Fibroblast of mammary gland (primary cell): ENCODE measurements at regions not wholly inside any gene's neighbourhood (a gene's known extent, or its start where the extent isn't known, plus 50 kb on each side); places are given as distances from the start of the nearest gene placed in this dataset.

ENCODE experiments used
- DNase-seq: peaks from one replicate; pipeline ENCODE4 v3.0.0-alpha.2; 2010; ENCODE audit warnings: low read depth
- H3K4me3 ChIP-seq: 2 replicates; pipeline ENCODE4 v1.5.1; 2011; ENCODE audit warnings: low read depth, mild to moderate bottlenecking, low read length, moderate library complexity; ENCODE audit not compliant: control insufficient read depth
- TF ChIP-seq, protein P1 (sequence below): conservative IDR thresholded peaks from 2 replicates; pipeline ENCODE4 v1.5.1; 2011; ENCODE audit warnings: low read depth, low read length, inconsistent platforms; ENCODE audit not compliant: control insufficient read depth, insufficient read depth

DNA sequence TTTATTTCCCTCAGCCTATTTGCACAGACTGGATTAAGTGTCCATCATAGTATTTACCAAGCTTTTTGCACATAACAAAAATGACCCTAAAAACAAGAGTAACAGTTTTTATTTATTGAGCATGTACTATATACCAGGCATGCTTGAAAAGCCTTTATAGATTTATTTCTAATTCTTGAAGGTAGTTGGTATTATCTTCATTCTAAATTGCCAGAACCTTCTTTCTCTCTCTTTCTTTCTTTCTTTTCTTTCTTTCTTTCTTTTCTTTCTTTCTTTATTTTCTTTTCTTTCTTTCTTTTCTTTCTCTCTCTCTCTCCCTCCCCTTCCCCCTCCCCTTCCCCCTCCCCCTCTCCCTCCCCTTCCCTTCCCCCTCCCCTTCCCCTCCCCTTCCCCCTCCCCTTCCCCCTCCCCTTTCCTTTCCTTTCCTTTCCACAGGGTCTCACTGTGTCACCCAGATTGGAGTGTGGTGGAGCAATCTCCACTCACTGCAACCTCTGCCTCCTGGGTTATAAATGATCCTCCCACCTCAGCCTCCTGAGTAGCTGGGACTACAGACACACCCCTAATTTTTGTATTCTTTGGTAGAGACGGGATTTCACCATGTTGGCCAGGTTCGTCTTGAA lies 310.9 kb upstream of the RBFOX1 start:
- TF ChIP-seq, protein P1, sequence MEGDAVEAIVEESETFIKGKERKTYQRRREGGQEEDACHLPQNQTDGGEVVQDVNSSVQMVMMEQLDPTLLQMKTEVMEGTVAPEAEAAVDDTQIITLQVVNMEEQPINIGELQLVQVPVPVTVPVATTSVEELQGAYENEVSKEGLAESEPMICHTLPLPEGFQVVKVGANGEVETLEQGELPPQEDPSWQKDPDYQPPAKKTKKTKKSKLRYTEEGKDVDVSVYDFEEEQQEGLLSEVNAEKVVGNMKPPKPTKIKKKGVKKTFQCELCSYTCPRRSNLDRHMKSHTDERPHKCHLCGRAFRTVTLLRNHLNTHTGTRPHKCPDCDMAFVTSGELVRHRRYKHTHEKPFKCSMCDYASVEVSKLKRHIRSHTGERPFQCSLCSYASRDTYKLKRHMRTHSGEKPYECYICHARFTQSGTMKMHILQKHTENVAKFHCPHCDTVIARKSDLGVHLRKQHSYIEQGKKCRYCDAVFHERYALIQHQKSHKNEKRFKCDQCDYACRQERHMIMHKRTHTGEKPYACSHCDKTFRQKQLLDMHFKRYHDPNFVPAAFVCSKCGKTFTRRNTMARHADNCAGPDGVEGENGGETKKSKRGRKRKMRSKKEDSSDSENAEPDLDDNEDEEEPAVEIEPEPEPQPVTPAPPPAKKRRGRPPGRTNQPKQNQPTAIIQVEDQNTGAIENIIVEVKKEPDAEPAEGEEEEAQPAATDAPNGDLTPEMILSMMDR: no peak
- DNase-seq: no peak
- H3K4me3 ChIP-seq: no peak overlapping the region

DNA sequence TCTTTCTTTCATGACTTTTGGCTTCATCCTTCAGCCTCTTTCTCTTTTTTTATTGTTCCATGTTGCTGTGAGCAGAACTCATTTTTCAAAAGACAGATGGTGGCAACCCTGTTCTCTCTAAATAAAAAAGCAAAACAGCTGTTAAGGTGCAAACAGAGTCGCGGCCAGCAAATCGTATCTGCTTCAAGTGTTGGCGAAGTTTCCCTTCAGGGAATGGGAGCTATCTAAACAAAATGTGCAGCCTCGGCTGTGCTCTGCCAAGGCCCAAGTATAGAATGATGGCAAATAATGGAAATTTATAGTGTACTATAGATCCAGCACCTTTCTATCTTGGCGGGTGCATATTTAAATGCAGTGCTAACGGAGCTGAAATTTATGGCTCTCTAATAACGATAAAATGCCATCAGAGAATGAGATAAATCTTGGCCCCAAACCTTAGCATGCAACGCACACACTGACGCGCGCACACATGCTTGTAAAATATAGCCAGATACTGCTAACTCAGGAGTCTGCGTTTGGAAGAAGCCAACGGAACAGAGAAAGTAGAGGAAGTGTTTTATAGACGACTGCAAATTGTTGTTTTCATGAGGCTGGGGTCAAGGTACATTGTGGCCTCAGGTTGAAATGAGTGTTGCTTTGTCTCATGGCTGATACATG lies 315.5 kb upstream of the RBFOX1 start:
- no peak overlapping the region for H3K4me3 ChIP-seq
- TF ChIP-seq, protein P1: no peak
- no peak for DNase-seq

DNA sequence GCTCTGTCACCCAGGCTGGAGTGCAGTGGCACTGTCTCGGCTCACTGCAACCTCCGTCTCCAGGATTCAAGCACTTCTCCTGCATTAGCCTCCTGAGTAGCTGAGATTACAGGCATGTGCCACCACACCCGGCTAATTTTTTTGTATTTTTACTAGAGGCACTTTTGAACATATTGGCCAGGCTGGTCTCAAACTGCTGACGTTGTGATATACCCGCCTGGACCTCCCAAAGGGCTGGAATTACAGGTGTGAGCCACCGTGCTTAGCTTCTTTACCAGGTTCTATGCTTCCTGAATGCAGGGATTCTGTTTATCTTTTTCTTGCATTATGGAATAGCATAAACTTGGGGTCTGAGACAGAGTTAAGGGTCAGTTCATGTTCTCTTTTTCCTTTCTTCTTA lies 317.9 kb upstream of the RBFOX1 start:
- H3K4me3 ChIP-seq: no peak overlapping the region
- DNase-seq: no peak
- TF ChIP-seq, protein P1: no peak

DNA sequence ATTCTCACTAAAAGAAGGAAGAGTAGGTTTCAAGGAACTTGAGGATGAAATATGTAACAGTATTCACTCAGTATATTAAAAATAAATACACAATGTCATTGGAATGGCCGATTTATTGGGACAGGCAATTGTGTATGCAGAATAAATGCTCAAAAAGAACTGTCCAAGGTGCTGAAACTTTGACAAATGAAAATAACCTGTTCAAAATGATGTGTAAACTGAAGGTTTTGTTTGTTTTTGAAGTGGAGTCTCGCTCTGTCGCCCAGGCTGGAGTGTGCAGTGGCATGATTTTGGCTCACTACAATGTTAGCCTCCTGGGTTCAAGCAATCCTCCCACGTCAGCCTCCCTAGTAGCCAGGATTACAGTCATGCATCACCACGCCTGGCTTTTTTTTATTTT lies 318.7 kb upstream of the RBFOX1 start:
- H3K4me3 ChIP-seq: no peak overlapping the region
- peak; percentile 8 for DNase-seq
- TF ChIP-seq, protein P1: no peak

DNA sequence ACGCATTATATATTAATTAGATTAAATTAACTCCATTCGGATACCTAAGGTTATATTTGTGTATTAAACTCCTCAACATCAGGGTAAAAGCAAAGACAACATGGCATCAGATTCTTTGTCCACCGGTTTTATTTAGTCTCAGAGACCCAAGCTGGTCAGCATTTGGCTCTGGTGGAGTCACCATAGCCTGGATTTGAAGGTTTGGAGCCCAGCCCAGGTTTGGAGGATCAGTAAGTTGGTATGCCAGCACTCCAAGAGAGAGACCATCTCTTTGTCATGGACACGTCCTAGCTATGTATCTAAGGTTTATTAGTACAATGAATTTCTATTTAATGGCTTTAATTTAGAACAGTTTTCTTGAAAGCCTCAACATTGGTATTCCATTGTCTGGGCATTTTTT lies 328.4 kb upstream of the RBFOX1 start:
- no peak overlapping the region for H3K4me3 ChIP-seq
- no peak for DNase-seq
- TF ChIP-seq, protein P1: no peak

DNA sequence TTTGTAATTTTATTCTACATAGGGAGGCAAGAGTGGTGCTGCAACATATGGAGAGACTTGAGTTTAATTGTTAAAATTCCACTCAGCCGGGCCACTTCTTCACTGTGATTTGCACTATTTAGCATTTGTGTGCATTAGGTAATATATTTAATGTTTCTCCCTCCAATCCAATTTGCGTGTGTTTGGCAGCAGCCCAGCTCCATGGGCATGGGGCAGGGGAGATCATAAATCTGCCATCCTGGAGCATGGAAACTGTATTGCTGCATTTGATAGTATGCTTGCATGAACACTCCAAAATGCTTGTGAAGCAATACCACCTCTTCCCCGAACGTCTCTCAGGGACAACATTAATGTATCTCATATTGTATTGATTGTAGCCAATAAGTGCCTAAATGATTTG lies 339.1 kb upstream of the RBFOX1 start:
- no peak overlapping the region for H3K4me3 ChIP-seq
- DNase-seq: no peak
- TF ChIP-seq, protein P1: no peak
